ENCODE measurements at regions not wholly inside any gene's neighbourhood (a gene's known extent, or its start where the extent isn't known, plus 50 kb on each side); places are given as distances from the start of the nearest gene placed in this dataset.

DNA sequence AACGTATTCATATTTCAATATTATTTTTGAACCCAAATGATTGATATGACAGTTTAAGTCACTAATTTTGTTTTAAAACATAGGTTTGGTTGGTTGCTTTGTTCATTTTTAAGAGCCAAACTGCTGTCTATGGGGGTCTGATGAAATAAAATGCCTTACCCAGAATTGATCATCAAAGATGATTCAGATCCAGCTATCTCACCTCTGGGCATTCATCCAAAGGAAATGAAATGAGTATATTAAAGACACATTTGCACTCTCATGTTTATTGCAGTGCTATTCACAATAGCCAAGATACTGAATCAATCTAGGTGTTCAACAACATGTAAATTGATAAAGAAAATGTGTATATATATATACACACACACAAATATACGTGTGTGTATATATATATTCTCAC, 326.9 kb upstream of the GULP1 start:
- Histone ChIP-seq H3K36me3 (ENCODE audit: insufficient read depth) (no peaks in the 10 kb centered on the region), H3K79me2 (replicated peaks; ENCODE audit: insufficient read depth) (no peaks in the 10 kb centered on the region), H4K20me1 (replicated peaks; ENCODE audit: insufficient read depth) (no peaks in the 10 kb centered on the region), H3K4me1 (ENCODE audit: insufficient read depth) (no peaks in the 10 kb centered on the region), H3K27ac (ENCODE audit: low read depth) (no peak overlapping the region), H3F3A (replicated peaks; ENCODE audit: low read depth) (no peaks in the 10 kb centered on the region), H3K4me3 (no peak overlapping the region), H3K27me3 (ENCODE audit: insufficient read depth) (no peaks in the 10 kb centered on the region), H3K4me2 (no peak overlapping the region), H2AFZ (no peak overlapping the region), H3K9me2 (ENCODE audit: insufficient read depth) (peaks cover 3% of the 10 kb centered on the region; the same call in 1 of the 2 replicates)
- H3K4me1 Mint-ChIP-seq, result peaks cover 12% of the 10 kb centered on the region; the same call in 1 of the 3 replicates
- H3K27me3 Mint-ChIP-seq (ENCODE audit: insufficient read depth, low read depth, poor library complexity), result no peaks in the 10 kb centered on the region
- H3K4me3 Mint-ChIP-seq, result no peak overlapping the region
- TF ChIP-seq POLR2AphosphoS5 (IDR thresholded peaks at IDR 0.05; ENCODE audit: low read depth) (no peak), CREB1 (CRISPR knock-in tag; IDR thresholded peaks at IDR 0.05; ENCODE audit: low read depth) (no peak), EZH2 (IDR thresholded peaks at IDR 0.05; ENCODE audit: low read depth, unreplicated experiment) (no peak), ZNF331 (CRISPR knock-in tag; IDR thresholded peaks at IDR 0.05; ENCODE audit: low read depth) (no peak), STAT1 (IDR thresholded peaks at IDR 0.05; ENCODE audit: unreplicated experiment) (no peak), NANOG (IDR thresholded peaks at IDR 0.05; ENCODE audit: borderline replicate concordance) (no peak), EZH2phosphoT487 (IDR thresholded peaks at IDR 0.05; ENCODE audit: unreplicated experiment) (no peak), ZNF114 (CRISPR knock-in tag; IDR thresholded peaks at IDR 0.05) (no peak)
- TF ChIP-seq, protein P1, sequence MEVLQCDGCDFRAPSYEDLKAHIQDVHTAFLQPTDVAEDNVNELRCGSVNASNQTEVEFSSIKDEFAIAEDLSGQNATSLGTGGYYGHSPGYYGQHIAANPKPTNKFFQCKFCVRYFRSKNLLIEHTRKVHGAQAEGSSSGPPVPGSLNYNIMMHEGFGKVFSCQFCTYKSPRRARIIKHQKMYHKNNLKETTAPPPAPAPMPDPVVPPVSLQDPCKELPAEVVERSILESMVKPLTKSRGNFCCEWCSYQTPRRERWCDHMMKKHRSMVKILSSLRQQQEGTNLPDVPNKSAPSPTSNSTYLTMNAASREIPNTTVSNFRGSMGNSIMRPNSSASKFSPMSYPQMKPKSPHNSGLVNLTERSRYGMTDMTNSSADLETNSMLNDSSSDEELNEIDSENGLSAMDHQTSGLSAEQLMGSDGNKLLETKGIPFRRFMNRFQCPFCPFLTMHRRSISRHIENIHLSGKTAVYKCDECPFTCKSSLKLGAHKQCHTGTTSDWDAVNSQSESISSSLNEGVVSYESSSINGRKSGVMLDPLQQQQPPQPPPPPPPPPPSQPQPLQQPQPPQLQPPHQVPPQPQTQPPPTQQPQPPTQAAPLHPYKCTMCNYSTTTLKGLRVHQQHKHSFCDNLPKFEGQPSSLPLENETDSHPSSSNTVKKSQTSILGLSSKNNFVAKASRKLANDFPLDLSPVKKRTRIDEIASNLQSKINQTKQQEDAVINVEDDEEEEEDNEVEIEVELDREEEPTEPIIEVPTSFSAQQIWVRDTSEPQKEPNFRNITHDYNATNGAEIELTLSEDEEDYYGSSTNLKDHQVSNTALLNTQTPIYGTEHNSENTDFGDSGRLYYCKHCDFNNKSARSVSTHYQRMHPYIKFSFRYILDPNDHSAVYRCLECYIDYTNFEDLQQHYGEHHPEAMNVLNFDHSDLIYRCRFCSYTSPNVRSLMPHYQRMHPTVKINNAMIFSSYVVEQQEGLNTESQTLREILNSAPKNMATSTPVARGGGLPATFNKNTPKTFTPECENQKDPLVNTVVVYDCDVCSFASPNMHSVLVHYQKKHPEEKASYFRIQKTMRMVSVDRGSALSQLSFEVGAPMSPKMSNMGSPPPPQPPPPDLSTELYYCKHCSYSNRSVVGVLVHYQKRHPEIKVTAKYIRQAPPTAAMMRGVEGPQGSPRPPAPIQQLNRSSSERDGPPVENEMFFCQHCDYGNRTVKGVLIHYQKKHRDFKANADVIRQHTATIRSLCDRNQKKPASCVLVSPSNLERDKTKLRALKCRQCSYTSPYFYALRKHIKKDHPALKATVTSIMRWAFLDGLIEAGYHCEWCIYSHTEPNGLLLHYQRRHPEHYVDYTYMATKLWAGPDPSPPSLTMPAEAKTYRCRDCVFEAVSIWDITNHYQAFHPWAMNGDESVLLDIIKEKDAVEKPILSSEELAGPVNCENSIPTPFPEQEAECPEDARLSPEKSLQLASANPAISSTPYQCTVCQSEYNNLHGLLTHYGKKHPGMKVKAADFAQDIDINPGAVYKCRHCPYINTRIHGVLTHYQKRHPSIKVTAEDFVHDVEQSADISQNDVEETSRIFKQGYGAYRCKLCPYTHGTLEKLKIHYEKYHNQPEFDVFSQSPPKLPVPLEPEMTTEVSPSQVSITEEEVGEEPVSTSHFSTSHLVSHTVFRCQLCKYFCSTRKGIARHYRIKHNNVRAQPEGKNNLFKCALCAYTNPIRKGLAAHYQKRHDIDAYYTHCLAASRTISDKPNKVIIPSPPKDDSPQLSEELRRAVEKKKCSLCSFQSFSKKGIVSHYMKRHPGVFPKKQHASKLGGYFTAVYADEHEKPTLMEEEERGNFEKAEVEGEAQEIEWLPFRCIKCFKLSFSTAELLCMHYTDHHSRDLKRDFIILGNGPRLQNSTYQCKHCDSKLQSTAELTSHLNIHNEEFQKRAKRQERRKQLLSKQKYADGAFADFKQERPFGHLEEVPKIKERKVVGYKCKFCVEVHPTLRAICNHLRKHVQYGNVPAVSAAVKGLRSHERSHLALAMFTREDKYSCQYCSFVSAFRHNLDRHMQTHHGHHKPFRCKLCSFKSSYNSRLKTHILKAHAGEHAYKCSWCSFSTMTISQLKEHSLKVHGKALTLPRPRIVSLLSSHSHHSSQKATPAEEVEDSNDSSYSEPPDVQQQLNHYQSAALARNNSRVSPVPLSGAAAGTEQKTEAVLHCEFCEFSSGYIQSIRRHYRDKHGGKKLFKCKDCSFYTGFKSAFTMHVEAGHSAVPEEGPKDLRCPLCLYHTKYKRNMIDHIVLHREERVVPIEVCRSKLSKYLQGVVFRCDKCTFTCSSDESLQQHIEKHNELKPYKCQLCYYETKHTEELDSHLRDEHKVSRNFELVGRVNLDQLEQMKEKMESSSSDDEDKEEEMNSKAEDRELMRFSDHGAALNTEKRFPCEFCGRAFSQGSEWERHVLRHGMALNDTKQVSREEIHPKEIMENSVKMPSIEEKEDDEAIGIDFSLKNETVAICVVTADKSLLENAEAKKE (CRISPR knock-in tag; IDR thresholded peaks at IDR 0.05), result no peak
- TF ChIP-seq, protein P2, sequence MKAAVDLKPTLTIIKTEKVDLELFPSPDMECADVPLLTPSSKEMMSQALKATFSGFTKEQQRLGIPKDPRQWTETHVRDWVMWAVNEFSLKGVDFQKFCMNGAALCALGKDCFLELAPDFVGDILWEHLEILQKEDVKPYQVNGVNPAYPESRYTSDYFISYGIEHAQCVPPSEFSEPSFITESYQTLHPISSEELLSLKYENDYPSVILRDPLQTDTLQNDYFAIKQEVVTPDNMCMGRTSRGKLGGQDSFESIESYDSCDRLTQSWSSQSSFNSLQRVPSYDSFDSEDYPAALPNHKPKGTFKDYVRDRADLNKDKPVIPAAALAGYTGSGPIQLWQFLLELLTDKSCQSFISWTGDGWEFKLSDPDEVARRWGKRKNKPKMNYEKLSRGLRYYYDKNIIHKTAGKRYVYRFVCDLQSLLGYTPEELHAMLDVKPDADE (IDR thresholded peaks at IDR 0.05), result no peak
- TF ChIP-seq, protein P3, sequence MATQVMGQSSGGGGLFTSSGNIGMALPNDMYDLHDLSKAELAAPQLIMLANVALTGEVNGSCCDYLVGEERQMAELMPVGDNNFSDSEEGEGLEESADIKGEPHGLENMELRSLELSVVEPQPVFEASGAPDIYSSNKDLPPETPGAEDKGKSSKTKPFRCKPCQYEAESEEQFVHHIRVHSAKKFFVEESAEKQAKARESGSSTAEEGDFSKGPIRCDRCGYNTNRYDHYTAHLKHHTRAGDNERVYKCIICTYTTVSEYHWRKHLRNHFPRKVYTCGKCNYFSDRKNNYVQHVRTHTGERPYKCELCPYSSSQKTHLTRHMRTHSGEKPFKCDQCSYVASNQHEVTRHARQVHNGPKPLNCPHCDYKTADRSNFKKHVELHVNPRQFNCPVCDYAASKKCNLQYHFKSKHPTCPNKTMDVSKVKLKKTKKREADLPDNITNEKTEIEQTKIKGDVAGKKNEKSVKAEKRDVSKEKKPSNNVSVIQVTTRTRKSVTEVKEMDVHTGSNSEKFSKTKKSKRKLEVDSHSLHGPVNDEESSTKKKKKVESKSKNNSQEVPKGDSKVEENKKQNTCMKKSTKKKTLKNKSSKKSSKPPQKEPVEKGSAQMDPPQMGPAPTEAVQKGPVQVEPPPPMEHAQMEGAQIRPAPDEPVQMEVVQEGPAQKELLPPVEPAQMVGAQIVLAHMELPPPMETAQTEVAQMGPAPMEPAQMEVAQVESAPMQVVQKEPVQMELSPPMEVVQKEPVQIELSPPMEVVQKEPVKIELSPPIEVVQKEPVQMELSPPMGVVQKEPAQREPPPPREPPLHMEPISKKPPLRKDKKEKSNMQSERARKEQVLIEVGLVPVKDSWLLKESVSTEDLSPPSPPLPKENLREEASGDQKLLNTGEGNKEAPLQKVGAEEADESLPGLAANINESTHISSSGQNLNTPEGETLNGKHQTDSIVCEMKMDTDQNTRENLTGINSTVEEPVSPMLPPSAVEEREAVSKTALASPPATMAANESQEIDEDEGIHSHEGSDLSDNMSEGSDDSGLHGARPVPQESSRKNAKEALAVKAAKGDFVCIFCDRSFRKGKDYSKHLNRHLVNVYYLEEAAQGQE (IDR thresholded peaks at IDR 0.05; ENCODE audit: unreplicated experiment), result no peak
- TF ChIP-seq, protein P4, sequence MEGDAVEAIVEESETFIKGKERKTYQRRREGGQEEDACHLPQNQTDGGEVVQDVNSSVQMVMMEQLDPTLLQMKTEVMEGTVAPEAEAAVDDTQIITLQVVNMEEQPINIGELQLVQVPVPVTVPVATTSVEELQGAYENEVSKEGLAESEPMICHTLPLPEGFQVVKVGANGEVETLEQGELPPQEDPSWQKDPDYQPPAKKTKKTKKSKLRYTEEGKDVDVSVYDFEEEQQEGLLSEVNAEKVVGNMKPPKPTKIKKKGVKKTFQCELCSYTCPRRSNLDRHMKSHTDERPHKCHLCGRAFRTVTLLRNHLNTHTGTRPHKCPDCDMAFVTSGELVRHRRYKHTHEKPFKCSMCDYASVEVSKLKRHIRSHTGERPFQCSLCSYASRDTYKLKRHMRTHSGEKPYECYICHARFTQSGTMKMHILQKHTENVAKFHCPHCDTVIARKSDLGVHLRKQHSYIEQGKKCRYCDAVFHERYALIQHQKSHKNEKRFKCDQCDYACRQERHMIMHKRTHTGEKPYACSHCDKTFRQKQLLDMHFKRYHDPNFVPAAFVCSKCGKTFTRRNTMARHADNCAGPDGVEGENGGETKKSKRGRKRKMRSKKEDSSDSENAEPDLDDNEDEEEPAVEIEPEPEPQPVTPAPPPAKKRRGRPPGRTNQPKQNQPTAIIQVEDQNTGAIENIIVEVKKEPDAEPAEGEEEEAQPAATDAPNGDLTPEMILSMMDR (conservative IDR thresholded peaks at IDR 0.05; ENCODE audit: low read depth in 2 of 2), result no peak
- no peaks in the 10 kb centered on the region for H3K9me3 Mint-ChIP-seq
- no peak for ATAC-seq
- DNase-seq (ENCODE audit: low spot score), result no peak
- H3K27ac Mint-ChIP-seq, result no peak overlapping the region
- H3K36me3 Mint-ChIP-seq (ENCODE audit: low read depth), result no peaks in the 10 kb centered on the region
